ENCODE measurements at regions not wholly inside any gene's neighbourhood (a gene's known extent, or its start where the extent isn't known, plus 50 kb on each side); places are given as distances from the start of the nearest gene placed in this dataset.
"Not testable (repeated sequence)": the region's sequence is repeated elsewhere in the genome, so short reads cannot be mapped to it uniquely, and the experiment has no call there.

GRCh38 chr1:104248385-104248784, 498.7 kb downstream of the AMY1C start:
- no peak for DNase-seq
- Histone ChIP-seq H3K27ac (ENCODE audit: low read length in 2 of 2) (no peak overlapping the region), H3K27me3 (replicated peaks in 1 of 4; ENCODE audit: control extremely low read depth in 1 of 4, control insufficient read depth in 3 of 4, insufficient read depth in 4 of 4, low read length in 3 of 4) (no peaks in the 10 kb centered on the region), H2AFZ (ENCODE audit: insufficient read depth, low read depth, low read length, poor library complexity, severe bottlenecking) (no peak overlapping the region), H3K4me2 (replicated peaks; ENCODE audit: low read depth, low read length, poor library complexity, severe bottlenecking) (no peak overlapping the region), H3K4me3 (ENCODE audit: control extremely low read depth in 1 of 5, extremely low read depth in 1 of 5, insufficient read depth in 1 of 5, low read depth in 2 of 5, low read length in 4 of 5) (no peak overlapping the region), H3K79me2 (ENCODE audit: control insufficient read depth, insufficient read depth, low read length) (no peaks in the 10 kb centered on the region), H3K9ac (ENCODE audit: low read length) (no peak overlapping the region), H4K20me1 (ENCODE audit: control insufficient read depth, insufficient read depth, low read length, poor library complexity, severe bottlenecking) (no peaks in the 10 kb centered on the region), H3K9me3 (ENCODE audit: control extremely low read depth in 1 of 3, control insufficient read depth in 2 of 3, insufficient read depth in 1 of 3, low read length in 2 of 3) (no peaks in the 10 kb centered on the region), H3K36me3 (replicated peaks in 1 of 2; ENCODE audit: control extremely low read depth in 1 of 2, control insufficient read depth in 1 of 2, extremely low read depth in 1 of 2, insufficient read depth in 2 of 2, low read length in 1 of 2) (no peaks in the 10 kb centered on the region), H3K4me1 (ENCODE audit: control insufficient read depth in 2 of 2, insufficient read depth in 2 of 2, low read length in 2 of 2) (no peaks in the 10 kb centered on the region)
- POLR2A ChIA-PET, result no interaction called here
- H3K4me3 Mint-ChIP-seq, result no peak overlapping the region
- ATAC-seq (ENCODE audit: low read depth), result no peak
- no peak overlapping the region for H3K27ac Mint-ChIP-seq
- intact Hi-C loops (cut with micrococcal nuclease), result no loop called here
- no peaks in the 10 kb centered on the region for H3K9me3 Mint-ChIP-seq (ENCODE audit: insufficient read depth)
- no peaks in the 10 kb centered on the region for H3K4me1 Mint-ChIP-seq
- CTCF ChIA-PET, result no interaction called here
- no CpG with 5 or more reads among the region's 4 CpGs for WGBS (ENCODE audit: insufficient coverage)
- TF ChIP-seq CTCF (IDR thresholded peaks at IDR 0.05) (no peak), EZH2 (IDR thresholded peaks at IDR 0.05; ENCODE audit: borderline replicate concordance, insufficient read depth, low read depth, low read length, poor library complexity, severe bottlenecking) (no peak)
- H3K27me3 Mint-ChIP-seq, result no peaks in the 10 kb centered on the region

GRCh38 chr1:104259481-104259880, 509.8 kb downstream of the AMY1C start:
- H3K79me2 ChIP-seq (ENCODE audit: control insufficient read depth, insufficient read depth, low read length), result no peaks in the 10 kb centered on the region
- POLR2A ChIA-PET, result no interaction called here
- no peaks in the 10 kb centered on the region for H4K20me1 ChIP-seq (ENCODE audit: control insufficient read depth, insufficient read depth, low read length, poor library complexity, severe bottlenecking)
- H3K27me3 ChIP-seq (replicated peaks in 1 of 4; ENCODE audit: control extremely low read depth in 1 of 4, control insufficient read depth in 3 of 4, insufficient read depth in 4 of 4, low read length in 3 of 4), result no peaks in the 10 kb centered on the region
- no peaks in the 10 kb centered on the region for H3K36me3 ChIP-seq (replicated peaks in 1 of 2; ENCODE audit: control extremely low read depth in 1 of 2, control insufficient read depth in 1 of 2, extremely low read depth in 1 of 2, insufficient read depth in 2 of 2, low read length in 1 of 2)
- H3K9me3 ChIP-seq (ENCODE audit: control extremely low read depth in 1 of 3, control insufficient read depth in 2 of 3, insufficient read depth in 1 of 3, low read length in 2 of 3), result no peaks in the 10 kb centered on the region
- H3K4me1 ChIP-seq (ENCODE audit: control insufficient read depth in 2 of 2, insufficient read depth in 2 of 2, low read length in 2 of 2), result no peaks in the 10 kb centered on the region
- WGBS (ENCODE audit: insufficient coverage), result no CpG with 5 or more reads among the region's 1 CpG
- ATAC-seq (ENCODE audit: low read depth), result no peak
- intact Hi-C loops (cut with micrococcal nuclease), result no loop called here
- Mint-ChIP-seq H3K4me1 (no peaks in the 10 kb centered on the region), H3K4me3 (no peak overlapping the region), H3K27me3 (no peaks in the 10 kb centered on the region), H3K9me3 (ENCODE audit: insufficient read depth) (no peaks in the 10 kb centered on the region), H3K27ac (no peak overlapping the region)
- no peak for DNase-seq
- CTCF ChIA-PET, result no interaction called here
- no peak overlapping the region for H3K27ac ChIP-seq (ENCODE audit: low read length in 2 of 2)
- no peak overlapping the region for H2AFZ ChIP-seq (ENCODE audit: insufficient read depth, low read depth, low read length, poor library complexity, severe bottlenecking)
- TF ChIP-seq EZH2 (IDR thresholded peaks at IDR 0.05; ENCODE audit: borderline replicate concordance, insufficient read depth, low read depth, low read length, poor library complexity, severe bottlenecking) (no peak), CTCF (IDR thresholded peaks at IDR 0.05) (no peak)
- H3K9ac ChIP-seq (ENCODE audit: low read length), result no peak overlapping the region
- no peak overlapping the region for H3K4me2 ChIP-seq (replicated peaks; ENCODE audit: low read depth, low read length, poor library complexity, severe bottlenecking)
- no peak overlapping the region for H3K4me3 ChIP-seq (ENCODE audit: control extremely low read depth in 1 of 5, extremely low read depth in 1 of 5, insufficient read depth in 1 of 5, low read depth in 2 of 5, low read length in 4 of 5)

DNA sequence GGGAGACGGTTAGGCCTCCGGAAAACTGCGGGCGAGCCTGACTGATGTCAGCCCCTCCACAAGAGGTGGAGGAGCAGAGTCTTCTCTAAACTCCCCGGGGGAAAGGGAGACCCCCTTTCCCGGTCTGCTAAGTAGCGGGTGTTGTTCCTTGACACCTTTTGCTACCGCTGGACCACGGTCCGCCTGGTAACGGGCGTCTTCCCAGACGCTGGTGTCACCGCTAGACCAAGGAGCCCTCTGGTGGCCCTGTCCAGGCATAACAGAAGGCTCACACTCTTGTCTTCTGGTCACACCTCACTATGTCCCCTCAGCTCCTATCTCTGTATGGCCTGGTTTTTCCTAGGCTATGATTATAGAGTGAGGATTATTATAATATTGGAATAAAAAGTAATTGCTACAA, 513.4 kb downstream of the AMY1C start:
- H3K79me2 ChIP-seq (ENCODE audit: control insufficient read depth, insufficient read depth, low read length); H4K20me1 ChIP-seq (ENCODE audit: control insufficient read depth, insufficient read depth, low read length, poor library complexity, severe bottlenecking); H3K36me3 ChIP-seq (replicated peaks in 1 of 2; ENCODE audit: control extremely low read depth in 1 of 2, control insufficient read depth in 1 of 2, extremely low read depth in 1 of 2, insufficient read depth in 2 of 2, low read length in 1 of 2); H3K27ac Mint-ChIP-seq; H3K4me1 ChIP-seq (ENCODE audit: control insufficient read depth in 2 of 2, insufficient read depth in 2 of 2, low read length in 2 of 2); DNase-seq; H3K4me2 ChIP-seq (replicated peaks; ENCODE audit: low read depth, low read length, poor library complexity, severe bottlenecking); H3K4me1 Mint-ChIP-seq; CTCF ChIA-PET; H2AFZ ChIP-seq (ENCODE audit: insufficient read depth, low read depth, low read length, poor library complexity, severe bottlenecking); H3K9me3 ChIP-seq (ENCODE audit: control extremely low read depth in 1 of 3, control insufficient read depth in 2 of 3, insufficient read depth in 1 of 3, low read length in 2 of 3); H3K27me3 Mint-ChIP-seq; intact Hi-C loops (cut with micrococcal nuclease); H3K27ac ChIP-seq (ENCODE audit: low read length in 2 of 2); POLR2A ChIA-PET; ATAC-seq (ENCODE audit: low read depth); H3K9me3 Mint-ChIP-seq (ENCODE audit: insufficient read depth); H3K27me3 ChIP-seq (replicated peaks in 1 of 4; ENCODE audit: control extremely low read depth in 1 of 4, control insufficient read depth in 3 of 4, insufficient read depth in 4 of 4, low read length in 3 of 4); H3K4me3 Mint-ChIP-seq; H3K4me3 ChIP-seq (ENCODE audit: control extremely low read depth in 1 of 5, extremely low read depth in 1 of 5, insufficient read depth in 1 of 5, low read depth in 2 of 5, low read length in 4 of 5); H3K9ac ChIP-seq (ENCODE audit: low read length): not testable (repeated sequence)
- WGBS (ENCODE audit: insufficient coverage), result 95% methylated on average over 5 of the region's 14 CpGs
